ENCODE measurements at regions not wholly inside any gene's neighbourhood (a gene's known extent, or its start where the extent isn't known, plus 50 kb on each side); places are given as distances from the start of the nearest gene placed in this dataset.

- Histone ChIP-seq H3K4me3 (no peak overlapping the region), H3K27ac (no peak overlapping the region), H3K27me3 (no peaks in the 10 kb centered on the region), H3K4me1 (no peaks in the 10 kb centered on the region), H3K9me3 (no peaks in the 10 kb centered on the region), H3K36me3 (no peaks in the 10 kb centered on the region)
- TF ChIP-seq POLR2AphosphoS5 (IDR thresholded peaks at IDR 0.05) (no peak), EP300 (IDR thresholded peaks at IDR 0.05) (no peak), POLR2A (IDR thresholded peaks at IDR 0.05) (no peak), CTCF (IDR thresholded peaks at IDR 0.05) (no peak)
- intact Hi-C loops (cut with DNase I) = no loop called here
- 96 to 98% methylated on average over 4 of the region's 4 CpGs for WGBS, 2 donors
- DNase-seq = no peak
Observed at GRCh38 chr6:131353876-131354275, 218.6 kb downstream of the AKAP7 start.

GRCh38 chr6:131354356-131354755 lies 218.7 kb upstream of the ARG1 start:
- Histone ChIP-seq H3K27ac (no peak overlapping the region), H3K4me3 (no peak overlapping the region), H3K36me3 (no peaks in the 10 kb centered on the region), H3K9me3 (no peaks in the 10 kb centered on the region), H3K4me1 (no peaks in the 10 kb centered on the region), H3K27me3 (no peaks in the 10 kb centered on the region)
- DNase-seq = no peak
- intact Hi-C loops (cut with DNase I) = no loop called here
- no peak for TF ChIP-seq EP300 (IDR thresholded peaks at IDR 0.05)
- no peak for TF ChIP-seq POLR2A (IDR thresholded peaks at IDR 0.05)
- no peak for TF ChIP-seq POLR2AphosphoS5 (IDR thresholded peaks at IDR 0.05)
- 90 to 94% methylated on average over 2 of the region's 2 CpGs for WGBS, 2 donors

GRCh38 chr6:131356161-131356560 lies 216.9 kb upstream of the ARG1 start:
- no peak for TF ChIP-seq EP300 (IDR thresholded peaks at IDR 0.05)
- no peak for TF ChIP-seq POLR2AphosphoS5 (IDR thresholded peaks at IDR 0.05)
- TF ChIP-seq POLR2A (IDR thresholded peaks at IDR 0.05) = no peak
- TF ChIP-seq CTCF (IDR thresholded peaks at IDR 0.05) = no peak
- Histone ChIP-seq H3K4me1 (no peaks in the 10 kb centered on the region), H3K4me3 (no peak overlapping the region), H3K27ac (no peak overlapping the region), H3K27me3 (no peaks in the 10 kb centered on the region), H3K9me3 (no peaks in the 10 kb centered on the region), H3K36me3 (no peaks in the 10 kb centered on the region)
- WGBS, 2 donors = 79 to 87% methylated on average over 2 of the region's 2 CpGs
- DNase-seq = no peak
- intact Hi-C loops (cut with DNase I) = no loop called here

- 80 to 81% methylated on average over 2 of the region's 2 CpGs for WGBS, 2 donors
- Histone ChIP-seq H3K27ac (no peak overlapping the region), H3K4me1 (no peaks in the 10 kb centered on the region), H3K9me3 (no peaks in the 10 kb centered on the region), H3K4me3 (no peak overlapping the region), H3K27me3 (no peaks in the 10 kb centered on the region), H3K36me3 (no peaks in the 10 kb centered on the region)
- intact Hi-C loops (cut with DNase I) = no loop called here
- no peak for DNase-seq
- TF ChIP-seq POLR2AphosphoS5 (IDR thresholded peaks at IDR 0.05) (no peak), CTCF (IDR thresholded peaks at IDR 0.05) (no peak), EP300 (IDR thresholded peaks at IDR 0.05) (no peak), POLR2A (IDR thresholded peaks at IDR 0.05) (no peak)
Observed at GRCh38 chr6:131357501-131357900, 215.5 kb upstream of the ARG1 start.

- 95 to 97% methylated on average over 4 of the region's 4 CpGs for WGBS, 2 donors
- Histone ChIP-seq H3K36me3 (no peaks in the 10 kb centered on the region), H3K27me3 (no peaks in the 10 kb centered on the region), H3K4me1 (no peaks in the 10 kb centered on the region), H3K27ac (no peak overlapping the region), H3K4me3 (no peak overlapping the region), H3K9me3 (no peaks in the 10 kb centered on the region)
- intact Hi-C loops (cut with DNase I) = no loop called here
- TF ChIP-seq CTCF (IDR thresholded peaks at IDR 0.05) (no peak), POLR2AphosphoS5 (IDR thresholded peaks at IDR 0.05) (no peak), EP300 (IDR thresholded peaks at IDR 0.05) (no peak), POLR2A (IDR thresholded peaks at IDR 0.05) (no peak)
- DNase-seq = no peak
Observed at GRCh38 chr6:131362070-131362469, 211.0 kb upstream of the ARG1 start.

Measured in sigmoid colon (tissue), 6 donors.